ENCODE measurements at regions not wholly inside any gene's neighbourhood (a gene's known extent, or its start where the extent isn't known, plus 50 kb on each side); places are given as distances from the start of the nearest gene placed in this dataset.

GRCh38 chr2:12110481-12110880, 364.0 kb downstream of the LPIN1 start:
- DNase-seq (ENCODE audit: low read depth in 3 of 3), result no peak

GRCh38 chr2:12113412-12113811, 367.0 kb downstream of the LPIN1 start:
- DNase-seq (ENCODE audit: low read depth in 3 of 3), result no peak

GRCh38 chr2:12114816-12115215, 368.4 kb downstream of the LPIN1 start:
- DNase-seq (ENCODE audit: low read depth in 3 of 3), result no peak

- no peak for DNase-seq (ENCODE audit: low read depth in 3 of 3)
Observed at GRCh38 chr2:12116228-12116750, 369.9 kb downstream of the LPIN1 start.

GRCh38 chr2:12119841-12120240, 373.4 kb downstream of the LPIN1 start:
- DNase-seq (ENCODE audit: low read depth in 3 of 3), result no peak

GRCh38 chr2:12120281-12121150, 374.1 kb downstream of the LPIN1 start:
- DNase-seq (ENCODE audit: low read depth in 3 of 3), result no peak

- no peak for DNase-seq (ENCODE audit: low read depth in 3 of 3)
Observed at GRCh38 chr2:12124790-12125189, 378.4 kb downstream of the LPIN1 start.

GRCh38 chr2:12126318-12126717, 379.9 kb downstream of the LPIN1 start:
- DNase-seq (ENCODE audit: low read depth in 3 of 3), result no peak

- DNase-seq (ENCODE audit: low read depth in 3 of 3), result no peak
Observed at GRCh38 chr2:12127638-12128037, 381.2 kb downstream of the LPIN1 start.

GRCh38 chr2:12131975-12132374, 385.5 kb downstream of the LPIN1 start:
- DNase-seq (ENCODE audit: low read depth in 3 of 3), result no peak

GRCh38 chr2:12141618-12142258, 395.3 kb downstream of the LPIN1 start:
- DNase-seq (ENCODE audit: low read depth in 3 of 3), result no peak

- no peak for DNase-seq (ENCODE audit: low read depth in 3 of 3)
Observed at GRCh38 chr2:12151716-12152115, 405.3 kb downstream of the LPIN1 start.

GRCh38 chr2:12152888-12153287, 406.5 kb downstream of the LPIN1 start:
- no peak for DNase-seq (ENCODE audit: low read depth in 3 of 3)

- DNase-seq (ENCODE audit: low read depth in 3 of 3), result no peak
Observed at GRCh38 chr2:12155303-12156051, 409.0 kb downstream of the LPIN1 start.

GRCh38 chr2:12156349-12156748, 409.9 kb downstream of the LPIN1 start:
- no peak for DNase-seq (ENCODE audit: low read depth in 3 of 3)

- no peak for DNase-seq (ENCODE audit: low read depth in 3 of 3)
Observed at GRCh38 chr2:12161085-12161484, 414.7 kb downstream of the LPIN1 start.

GRCh38 chr2:12162269-12163247, 416.1 kb downstream of the LPIN1 start:
- DNase-seq (ENCODE audit: low read depth in 3 of 3), result no peak

GRCh38 chr2:12163866-12164265, 417.4 kb downstream of the LPIN1 start:
- DNase-seq (ENCODE audit: low read depth in 3 of 3), result no peak

GRCh38 chr2:12164689-12165088, 418.3 kb downstream of the LPIN1 start:
- no peak for DNase-seq (ENCODE audit: low read depth in 3 of 3)

GRCh38 chr2:12167525-12168317, 421.3 kb downstream of the LPIN1 start:
- no peak for DNase-seq (ENCODE audit: low read depth in 3 of 3)
